ENCODE measurements at regions not wholly inside any gene's neighbourhood (a gene's known extent, or its start where the extent isn't known, plus 50 kb on each side); places are given as distances from the start of the nearest gene placed in this dataset.
A peak's percentile ranks its signal among the peaks of the same experiment; 100 is the strongest.

GRCh38 chr2:120989512-120990441, 254.1 kb downstream of the GLI2 start:
- Histone ChIP-seq H3K9me3 (no peaks in the 10 kb centered on the region), H3K4me1 (ENCODE audit: insufficient read depth) (peaks cover 11% of the 10 kb centered on the region), H3K27ac (no peak overlapping the region), H3K4me3 (no peak overlapping the region), H3K36me3 (no peaks in the 10 kb centered on the region), H3K27me3 (no peaks in the 10 kb centered on the region)
- intact Hi-C loops (cut with DNase I) = no loop called here
- DNase-seq = peak in 1 of 5 donors; percentile 9
- 90 to 94% (median 92%) methylated on average over 16 to 26 of the region's 26 CpGs for WGBS, 3 donors
- TF ChIP-seq POLR2A (IDR thresholded peaks at IDR 0.05) = no peak

GRCh38 chr2:120990451-120990871, 254.8 kb downstream of the GLI2 start:
- DNase-seq = peak in 1 of 5 donors; percentile 44

GRCh38 chr2:120991441-120991840, 255.8 kb downstream of the GLI2 start:
- intact Hi-C loops (cut with DNase I) = no loop called here
- no peaks in the 10 kb centered on the region for H3K9me3 ChIP-seq
- H3K36me3 ChIP-seq = no peaks in the 10 kb centered on the region
- WGBS, 3 donors = 89 to 92% (median 91%) methylated on average over 11 of the region's 11 CpGs
- no peak overlapping the region for H3K27ac ChIP-seq
- peaks cover 16% of the 10 kb centered on the region for H3K4me1 ChIP-seq (ENCODE audit: insufficient read depth)
- H3K4me3 ChIP-seq = no peak overlapping the region
- no peaks in the 10 kb centered on the region for H3K27me3 ChIP-seq
- TF ChIP-seq CTCF (IDR thresholded peaks at IDR 0.05) (no peak), POLR2A (IDR thresholded peaks at IDR 0.05) (no peak), EP300 (IDR thresholded peaks at IDR 0.05) (no peak)
- DNase-seq = peak in 1 of 5 donors; percentile 5

More at GRCh38 chr2:120990451-120990871, 254.8 kb downstream of the GLI2 start:
- no peaks in the 10 kb centered on the region for H3K36me3 ChIP-seq
- TF ChIP-seq EP300 (IDR thresholded peaks at IDR 0.05) = no peak
- no peak for TF ChIP-seq POLR2A (IDR thresholded peaks at IDR 0.05)
- TF ChIP-seq CTCF (IDR thresholded peaks at IDR 0.05) = no peak
- no peak overlapping the region for H3K27ac ChIP-seq
- no peaks in the 10 kb centered on the region for H3K27me3 ChIP-seq
- H3K9me3 ChIP-seq = no peaks in the 10 kb centered on the region
- peaks cover 12% of the 10 kb centered on the region for H3K4me1 ChIP-seq (ENCODE audit: insufficient read depth)
- 86 to 91% (median 88%) methylated on average over 15 of the region's 15 CpGs for WGBS, 3 donors
- intact Hi-C loops (cut with DNase I) = no loop called here
- no peak overlapping the region for H3K4me3 ChIP-seq

- 92 to 94% (median 93%) methylated on average over 11 of the region's 11 CpGs for WGBS, 3 donors
- Histone ChIP-seq H3K27me3 (no peaks in the 10 kb centered on the region), H3K27ac (no peak overlapping the region), H3K4me1 (ENCODE audit: insufficient read depth) (peaks cover 8% of the 10 kb centered on the region), H3K36me3 (no peaks in the 10 kb centered on the region), H3K4me3 (no peak overlapping the region), H3K9me3 (no peaks in the 10 kb centered on the region)
- DNase-seq = no peak
- intact Hi-C loops (cut with DNase I) = no loop called here
- TF ChIP-seq EP300 (IDR thresholded peaks at IDR 0.05) = no peak
- TF ChIP-seq POLR2A (IDR thresholded peaks at IDR 0.05) = no peak
- no peak for TF ChIP-seq CTCF (IDR thresholded peaks at IDR 0.05)
Measured at GRCh38 chr2:120992791-120993555, 257.3 kb downstream of the GLI2 start.

Measured in ovary (tissue), 7 donors.